ENCODE measurements at regions not wholly inside any gene's neighbourhood (a gene's known extent, or its start where the extent isn't known, plus 50 kb on each side); places are given as distances from the start of the nearest gene placed in this dataset.

GRCh38 chr2:57044931-57045635 is 861.3 kb downstream of the CCDC85A start:
- no peak for DNase-seq

DNA sequence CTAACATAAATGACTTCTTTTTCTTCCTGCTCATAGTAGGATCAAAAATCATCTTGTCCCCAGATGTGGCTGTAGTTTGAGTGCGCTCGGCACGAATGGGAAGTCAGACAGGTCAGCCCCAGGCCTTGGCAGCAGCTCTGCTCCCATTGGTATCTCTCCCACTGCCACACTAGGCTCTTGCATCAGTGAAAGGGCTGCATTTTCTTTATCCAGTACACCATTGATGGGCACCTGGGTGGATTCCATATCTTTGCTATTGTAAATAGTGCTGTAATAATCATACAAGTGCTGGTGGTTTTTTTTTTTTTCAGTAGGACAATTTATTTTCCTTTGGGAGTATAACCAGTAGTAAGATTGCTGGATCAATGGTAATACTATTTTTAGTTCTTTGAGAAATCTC is 865.5 kb downstream of the CCDC85A start:
- DNase-seq = no peak

DNA sequence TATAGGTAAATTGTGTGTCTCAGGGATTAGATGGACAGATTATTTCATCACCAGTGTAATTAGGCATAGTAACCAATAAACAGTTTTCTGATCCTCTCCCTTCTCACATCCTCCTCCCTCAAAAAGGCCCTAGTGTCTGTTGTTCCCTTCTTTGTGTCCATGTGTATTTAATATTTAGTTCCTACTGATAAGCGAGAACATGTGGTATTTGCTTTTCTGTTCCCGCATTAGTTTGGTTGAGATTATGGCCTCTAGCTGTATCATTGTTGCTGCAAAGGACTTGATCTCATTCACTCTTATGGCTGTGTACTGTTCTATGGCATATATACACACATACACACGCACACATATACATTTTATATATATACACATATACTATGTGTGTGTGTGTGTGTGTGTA is 866.2 kb downstream of the CCDC85A start:
- DNase-seq = no peak

DNA sequence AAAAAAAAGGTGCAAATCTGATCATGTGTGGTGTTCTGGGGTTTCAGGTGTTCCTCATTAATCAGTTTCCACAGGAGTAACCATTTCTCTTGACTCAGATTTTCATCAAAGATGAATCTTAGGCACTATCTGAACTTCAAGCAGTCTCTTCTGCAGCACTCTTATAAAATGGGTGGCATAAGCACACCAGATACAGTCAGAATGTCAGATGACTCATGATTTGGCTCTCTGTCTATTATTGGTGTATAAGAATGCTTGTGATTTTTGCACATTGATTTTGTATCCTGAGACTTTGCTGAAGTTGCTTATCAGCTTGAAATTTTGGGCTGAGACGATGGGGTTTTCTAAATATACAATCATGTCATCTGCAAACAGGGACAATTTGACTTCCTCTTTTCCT is 882.5 kb downstream of the CCDC85A start:
- DNase-seq = peak; percentile 39

DNA sequence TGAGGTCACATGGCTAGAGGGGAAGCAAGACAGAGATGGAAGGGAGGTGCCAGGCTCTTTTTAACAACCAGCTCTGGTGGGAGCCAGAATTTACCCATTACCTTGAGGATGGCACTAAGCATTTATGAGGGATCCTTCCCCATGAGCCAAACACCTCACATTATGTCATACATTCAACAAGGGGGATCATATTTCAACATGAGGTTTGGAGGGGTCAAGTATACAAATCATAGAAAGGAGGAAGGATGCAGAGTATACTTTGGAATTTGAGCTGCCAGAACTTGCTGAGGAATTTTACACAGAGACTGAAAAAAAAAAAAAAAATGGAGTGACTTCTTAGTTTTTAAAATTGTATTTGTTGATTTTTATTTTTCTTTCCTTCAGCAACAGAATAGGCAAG is 891.4 kb downstream of the CCDC85A start:
- DNase-seq = peak; percentile 60

- DNase-seq = peak; percentile 79
Observed at GRCh38 chr2:57080035-57080434, 896.2 kb downstream of the CCDC85A start.

DNA sequence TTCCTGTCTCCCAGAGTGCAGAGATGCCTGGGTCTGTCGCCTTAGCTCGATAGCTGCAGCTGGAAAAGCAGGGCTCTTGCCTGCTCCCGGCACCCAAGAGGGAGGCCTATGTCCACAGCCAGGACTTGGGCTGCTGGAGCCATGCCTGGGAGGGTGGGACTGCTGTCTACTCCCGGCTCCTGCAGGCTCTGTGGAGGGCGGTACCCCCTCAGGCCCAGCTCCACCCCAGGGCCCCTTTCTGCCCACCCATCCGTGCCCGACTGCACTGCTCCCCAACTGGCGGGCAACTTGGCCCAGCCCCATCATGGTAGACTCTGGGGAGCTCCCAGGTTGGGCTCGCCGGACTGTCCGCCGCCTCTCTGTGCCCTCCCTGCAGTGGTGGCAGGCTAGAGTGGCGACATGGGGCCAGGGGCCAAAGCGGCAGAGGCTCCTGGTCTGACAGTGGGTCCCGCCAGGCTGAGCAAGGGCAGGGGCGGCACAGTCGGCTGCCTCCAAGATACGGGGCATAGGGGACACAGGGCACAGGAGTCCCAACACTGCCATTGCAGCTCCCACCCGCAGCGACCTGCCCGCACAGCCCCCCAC is 901.0 kb downstream of the CCDC85A start:
- no peak for DNase-seq

DNA sequence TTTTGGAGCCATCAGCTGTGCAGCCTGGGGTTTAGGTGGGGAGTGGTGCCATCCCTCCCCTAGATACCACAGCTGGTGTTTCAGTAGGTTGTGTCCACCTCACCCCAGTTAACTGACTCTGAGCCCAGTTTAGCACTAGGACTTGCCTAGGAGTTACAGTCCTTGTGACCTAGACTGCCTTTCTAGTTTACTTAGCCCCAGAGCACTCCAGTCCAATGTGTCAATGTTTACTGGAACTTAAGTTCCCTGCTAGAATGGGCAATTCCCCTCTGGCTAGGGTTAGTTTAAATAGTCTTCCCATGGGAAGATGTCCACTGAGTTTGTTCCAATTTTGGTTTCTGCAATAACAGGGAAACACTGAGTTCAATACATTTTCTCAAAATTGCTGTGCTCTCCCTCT is 909.2 kb downstream of the CCDC85A start:
- no peak for DNase-seq

DNA sequence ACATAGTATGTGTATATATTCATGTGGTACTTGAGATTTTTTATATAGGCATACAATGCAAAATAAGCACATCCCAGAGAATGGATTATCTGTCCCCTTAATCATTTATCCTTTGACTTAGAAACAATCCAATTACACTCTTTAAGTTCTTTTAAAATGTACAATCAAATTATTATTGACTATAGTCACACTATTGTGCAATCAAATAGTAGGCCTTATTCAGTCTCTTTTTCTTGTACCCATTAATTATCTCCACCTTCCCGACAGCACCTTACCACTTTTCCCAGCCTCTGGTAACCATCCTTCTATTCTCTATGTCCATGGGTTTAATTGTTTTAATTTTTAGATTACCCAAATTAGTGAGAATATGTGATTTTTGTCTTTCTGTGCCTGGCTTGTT is 914.1 kb downstream of the CCDC85A start:
- DNase-seq = no peak

- no peak for DNase-seq
Observed at GRCh38 chr2:57100436-57100835, 916.6 kb downstream of the CCDC85A start.

GRCh38 chr2:57105694-57106093 is 921.9 kb downstream of the CCDC85A start:
- no peak for DNase-seq

DNA sequence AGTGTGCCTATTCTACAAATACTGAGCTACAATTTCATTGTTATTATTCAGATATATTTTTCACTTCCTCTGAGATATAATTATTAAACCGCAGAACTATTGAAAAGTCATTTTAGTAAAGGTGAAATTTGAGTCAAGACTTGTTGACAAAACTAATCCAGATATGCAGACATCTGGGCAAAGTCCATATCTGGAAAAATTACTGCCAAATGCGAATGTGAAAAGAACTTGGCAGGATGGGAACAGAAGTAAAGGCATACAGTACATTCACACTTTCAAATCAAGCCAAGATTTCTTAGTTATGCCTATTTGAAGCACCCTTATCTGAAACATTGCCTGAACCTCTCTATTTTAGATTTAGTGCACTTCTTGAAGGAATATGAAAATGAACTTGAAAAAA is 923.6 kb downstream of the CCDC85A start:
- no peak for DNase-seq

- no peak for DNase-seq
Observed at GRCh38 chr2:57111531-57111930, 927.7 kb downstream of the CCDC85A start.

- DNase-seq = no peak
Observed at GRCh38 chr2:57119141-57119540, 927.5 kb upstream of the VRK2 start.

DNA sequence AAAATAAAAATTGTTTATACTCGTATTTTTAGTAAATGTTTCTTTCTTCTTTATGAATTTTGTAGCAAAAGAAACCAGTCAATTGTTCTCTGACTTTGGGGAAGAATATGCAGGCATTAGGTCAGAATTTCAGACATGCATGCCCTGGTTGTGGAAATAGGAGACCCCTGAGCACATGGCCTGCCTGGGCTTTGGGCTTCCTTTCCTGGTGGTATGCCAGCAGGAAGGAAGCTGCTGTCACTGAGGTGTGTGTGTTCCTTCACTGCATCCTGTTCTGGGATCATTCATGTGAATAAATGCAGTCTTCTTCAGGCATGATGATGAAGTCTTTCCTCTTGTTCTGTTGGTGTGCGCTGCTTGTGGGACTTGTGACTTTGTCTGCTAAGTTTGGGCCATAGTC is 920.2 kb upstream of the VRK2 start:
- DNase-seq = no peak

DNA sequence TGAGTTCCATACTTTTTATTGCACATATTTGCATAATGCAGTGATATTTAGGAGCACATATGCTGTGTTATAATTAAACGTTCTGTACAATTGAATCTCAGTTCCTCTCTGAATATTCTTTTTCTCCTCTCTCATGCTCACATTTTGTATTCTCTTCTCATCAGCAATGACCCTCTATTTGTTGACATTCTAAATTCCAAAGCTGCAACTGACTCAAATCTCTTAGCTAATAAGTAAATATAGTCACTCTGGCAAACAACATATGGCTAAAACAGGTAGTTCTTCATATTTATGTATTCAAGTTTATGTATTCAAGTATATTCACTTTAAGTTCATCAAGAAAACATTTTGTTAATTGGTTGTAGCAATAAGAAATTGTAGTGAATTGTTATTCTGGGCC is 907.4 kb upstream of the VRK2 start:
- DNase-seq = no peak

- no peak for DNase-seq
Observed at GRCh38 chr2:57141269-57141668, 905.3 kb upstream of the VRK2 start.

DNA sequence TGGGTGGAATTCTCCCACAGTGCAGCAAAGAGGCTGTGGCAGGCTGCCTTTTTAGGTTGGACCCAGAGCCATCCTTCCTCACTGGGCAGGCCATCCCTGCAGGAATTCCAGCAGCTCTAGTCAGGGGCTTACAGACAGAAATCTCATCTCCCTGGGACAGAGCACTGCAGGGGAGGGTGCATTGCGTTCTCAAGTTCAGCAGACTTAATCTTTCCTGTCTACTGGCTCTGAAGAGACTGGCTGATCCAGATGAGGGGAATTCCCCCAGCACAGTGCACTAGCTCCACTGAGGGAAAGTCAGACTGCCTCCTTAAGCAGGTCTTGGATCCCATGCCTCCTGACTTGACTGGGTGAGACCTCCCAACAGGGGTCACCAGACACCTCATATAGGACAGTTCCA is 899.7 kb upstream of the VRK2 start:
- DNase-seq = no peak

GRCh38 chr2:57156231-57156924 is 890.2 kb upstream of the VRK2 start:
- DNase-seq = no peak

- DNase-seq = peak; percentile 85
Observed at GRCh38 chr2:57160976-57161375, 885.6 kb upstream of the VRK2 start.

GRCh38 chr2:57177176-57177575 is 869.4 kb upstream of the VRK2 start:
- no peak for DNase-seq

DNA sequence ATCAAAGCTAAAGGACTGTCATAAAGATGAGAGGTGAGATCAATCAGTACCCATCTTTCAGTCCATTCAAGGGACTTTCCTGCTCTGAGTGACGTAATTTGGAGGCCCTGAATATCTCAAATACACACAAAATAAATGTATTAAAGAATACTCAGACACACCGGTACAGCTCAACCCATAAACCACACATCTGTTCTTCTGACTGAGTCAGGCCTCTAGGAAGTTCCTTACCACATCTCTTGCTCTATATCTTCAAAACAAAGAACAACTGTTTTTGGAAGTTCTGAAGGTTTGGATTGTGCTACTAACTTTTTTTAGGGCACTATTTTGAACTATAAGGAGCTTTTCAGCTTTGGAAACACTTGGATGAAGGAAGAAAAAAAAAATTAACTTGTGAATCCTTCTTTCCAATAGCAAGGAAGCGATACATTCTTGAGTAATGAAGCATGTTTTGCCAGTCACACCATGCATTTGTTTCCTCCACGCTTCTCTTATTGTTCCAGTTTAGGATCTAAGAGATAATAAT is 866.5 kb upstream of the VRK2 start:
- peak; percentile 84 for DNase-seq

DNA sequence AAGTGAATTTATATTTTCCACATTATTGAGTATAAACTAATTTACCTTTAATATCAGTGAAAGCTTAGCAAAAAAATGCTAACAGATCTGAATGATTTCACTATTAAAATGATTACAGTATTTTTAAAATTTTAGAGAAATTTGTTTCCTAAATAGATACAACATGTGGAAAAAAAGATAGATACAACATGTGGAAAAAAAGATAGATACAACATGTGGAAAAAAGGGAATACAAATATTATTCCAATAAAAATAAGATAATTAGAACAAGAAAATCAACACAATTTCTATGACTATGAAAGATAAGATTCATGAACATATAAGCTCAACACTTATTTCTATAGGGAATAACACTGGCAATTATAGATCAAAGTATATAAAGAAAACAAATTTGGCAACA is 865.9 kb upstream of the VRK2 start:
- no peak for DNase-seq

Data from HCEC 1CT (cell line).